HG02571 (cell line): ENCODE measurements at regions not wholly inside any gene's neighbourhood (a gene's known extent, or its start where the extent isn't known, plus 50 kb on each side); places are given as distances from the start of the nearest gene placed in this dataset.
"Not testable (repeated sequence)": the region's sequence is repeated elsewhere in the genome, so short reads cannot be mapped to it uniquely, and the experiment has no call there.

Source experiments
- ATAC-seq: cut with Tn5 transposase; IDR thresholded peaks from one replicate; pipeline ENCODE4 v1.9.1; 2021; ENCODE audit warnings: mild to moderate bottlenecking, moderate library complexity; ENCODE audit not compliant: unreplicated experiment

DNA sequence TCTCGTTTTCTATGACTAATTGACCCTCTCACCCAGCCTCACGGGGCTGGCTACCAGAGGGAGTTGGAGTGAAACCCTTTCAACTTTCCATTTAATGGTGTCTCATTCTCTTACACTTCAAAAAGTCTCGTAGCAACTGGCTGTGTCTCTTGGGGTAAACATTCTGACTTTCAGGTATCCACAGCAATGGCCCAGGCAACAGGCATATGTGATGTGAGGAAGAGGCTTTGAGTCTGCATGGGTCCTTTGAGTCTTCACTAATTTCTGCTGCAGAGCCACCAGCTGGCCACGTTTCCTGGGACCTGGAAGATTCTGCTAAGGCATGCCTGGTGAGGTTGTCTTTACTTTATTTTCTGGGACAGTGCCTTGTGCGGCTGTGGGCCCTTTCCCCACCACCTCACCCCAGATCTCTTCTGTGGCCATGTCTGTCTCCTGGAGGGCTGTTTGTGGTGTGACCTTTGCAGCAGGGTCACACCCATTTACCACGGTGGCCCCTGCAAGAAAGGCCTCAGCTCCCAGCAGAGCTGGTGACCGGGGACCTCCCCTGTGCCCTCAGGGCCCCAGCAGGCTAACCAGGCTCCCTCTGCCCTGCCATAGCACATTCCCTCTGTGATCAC is 112.5 kb upstream of the FRG1 start:
- ATAC-seq = no peak

DNA sequence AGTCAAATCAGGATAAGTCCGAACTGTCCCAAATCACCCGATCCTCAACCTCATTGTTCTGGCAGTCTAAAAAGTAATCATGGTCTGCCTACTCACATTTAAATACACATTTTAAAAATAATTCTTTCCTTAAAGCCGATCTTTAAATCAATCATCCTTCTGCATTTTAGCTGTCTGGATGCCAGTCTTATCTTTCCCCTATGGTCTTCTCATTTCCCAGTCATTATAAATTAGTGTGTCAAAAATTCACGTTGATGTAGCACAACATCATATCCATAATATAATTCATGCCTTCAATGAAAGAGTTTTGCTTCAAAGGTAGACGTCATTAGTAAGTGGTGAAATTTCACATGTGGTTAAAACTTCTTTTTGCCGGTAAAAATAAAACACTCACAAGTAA is 108.1 kb upstream of the FRG1 start:
- no peak for ATAC-seq

DNA sequence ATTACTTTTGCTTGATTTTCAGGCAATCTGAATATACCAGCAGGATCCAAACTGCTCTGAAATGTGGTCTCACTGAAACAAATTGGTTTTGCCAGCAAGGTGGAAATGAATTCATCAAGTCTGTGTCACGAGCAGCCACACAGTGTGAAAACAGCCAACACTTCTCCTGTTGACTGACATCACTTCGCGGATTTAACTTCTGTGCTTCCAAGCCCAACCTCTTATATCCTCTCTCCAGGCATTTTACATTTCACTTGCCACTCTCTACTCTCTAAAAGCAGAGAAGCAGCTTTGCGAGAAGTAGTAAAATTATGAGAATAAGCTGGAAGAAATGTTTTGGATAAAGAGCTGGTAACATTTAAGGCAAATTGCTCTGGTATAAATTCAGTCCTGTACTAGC is 106.1 kb upstream of the FRG1 start:
- no peak for ATAC-seq

DNA sequence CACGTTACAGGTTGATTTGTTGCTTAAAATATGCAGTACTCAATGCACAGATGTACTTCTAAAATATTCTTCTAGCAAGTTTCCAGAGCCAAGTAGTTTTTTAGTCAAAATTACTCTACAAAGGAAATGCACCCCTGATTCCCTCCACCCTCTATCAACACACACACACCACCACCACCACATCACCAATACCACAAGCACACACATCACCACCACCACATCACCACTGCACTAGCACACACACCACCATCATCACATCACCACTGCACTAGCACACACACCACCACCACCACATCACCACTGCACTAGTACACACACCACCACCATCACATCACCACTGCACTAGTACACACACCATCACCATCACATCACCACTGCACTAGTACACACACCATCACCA is 105.2 kb upstream of the FRG1 start:
- ATAC-seq = no peak

DNA sequence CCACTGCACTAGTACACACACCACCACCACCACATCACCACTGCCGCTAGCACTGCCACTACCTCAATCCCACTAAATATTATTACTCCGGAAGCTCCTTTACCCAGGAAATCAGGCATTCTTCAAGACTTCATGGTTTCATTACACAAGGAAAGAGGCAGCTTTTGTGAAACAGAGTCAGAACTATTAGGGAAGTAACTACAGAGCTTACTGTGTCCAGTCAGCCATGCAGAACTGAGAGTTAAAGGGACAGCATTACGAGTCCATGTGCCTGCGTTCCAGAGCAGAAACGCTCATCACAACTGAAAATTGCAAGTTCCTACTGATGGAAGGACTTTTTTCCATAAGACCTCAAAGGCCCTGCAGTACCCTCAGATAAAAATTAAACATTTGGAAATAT is 103.2 kb upstream of the FRG1 start:
- ATAC-seq = no peak

DNA sequence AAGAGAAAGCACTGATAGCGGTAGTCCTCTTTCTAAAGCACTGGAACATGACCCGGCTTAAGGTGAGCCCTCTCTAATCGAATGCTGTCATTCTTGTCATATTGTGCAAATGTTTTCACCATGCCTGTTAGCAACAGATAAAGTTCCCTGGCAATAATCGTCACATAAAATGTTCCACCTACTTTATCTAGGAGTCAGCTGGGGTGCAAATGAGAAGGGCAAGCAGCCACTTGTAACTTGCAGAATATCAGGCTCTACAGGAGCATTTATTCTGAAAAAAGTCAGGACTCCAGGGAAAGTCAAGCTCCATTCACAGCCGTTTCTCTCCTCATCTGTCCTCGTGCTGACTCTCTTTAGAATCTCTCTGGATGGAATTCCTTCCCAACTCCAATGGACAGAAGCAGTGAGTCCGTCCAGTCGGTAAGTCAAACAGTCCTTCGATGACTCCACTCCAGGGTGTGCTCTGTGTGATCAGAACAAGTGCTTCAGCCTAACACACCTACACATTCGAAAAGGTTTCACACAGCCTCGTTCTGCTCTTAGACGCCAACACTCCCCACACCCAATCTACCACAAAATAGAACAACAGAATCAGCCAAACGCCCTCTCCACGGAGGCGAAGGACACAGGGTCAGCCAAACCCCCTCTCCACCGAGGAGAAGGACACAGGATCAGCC is 101.7 kb upstream of the FRG1 start:
- ATAC-seq = no peak

DNA sequence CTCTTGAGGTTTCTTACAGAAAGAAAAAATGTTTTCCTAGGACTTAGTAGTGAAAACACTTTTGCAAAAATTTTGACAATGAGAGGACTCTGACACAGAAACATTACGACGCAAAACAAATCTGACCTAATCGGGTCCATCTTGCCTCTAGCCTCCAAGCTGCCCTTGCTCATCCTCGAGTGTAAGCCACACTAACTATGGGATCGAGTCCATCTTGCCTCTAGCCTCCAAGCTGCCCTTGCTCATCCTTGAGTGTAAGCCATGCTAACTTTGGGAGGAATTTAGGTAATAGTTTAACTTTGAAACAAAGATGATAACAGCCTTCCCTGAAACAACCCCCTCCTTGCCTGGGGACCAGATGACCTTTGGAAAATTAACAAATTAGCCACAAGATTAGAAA is 100.3 kb upstream of the FRG1 start:
- no peak for ATAC-seq

DNA sequence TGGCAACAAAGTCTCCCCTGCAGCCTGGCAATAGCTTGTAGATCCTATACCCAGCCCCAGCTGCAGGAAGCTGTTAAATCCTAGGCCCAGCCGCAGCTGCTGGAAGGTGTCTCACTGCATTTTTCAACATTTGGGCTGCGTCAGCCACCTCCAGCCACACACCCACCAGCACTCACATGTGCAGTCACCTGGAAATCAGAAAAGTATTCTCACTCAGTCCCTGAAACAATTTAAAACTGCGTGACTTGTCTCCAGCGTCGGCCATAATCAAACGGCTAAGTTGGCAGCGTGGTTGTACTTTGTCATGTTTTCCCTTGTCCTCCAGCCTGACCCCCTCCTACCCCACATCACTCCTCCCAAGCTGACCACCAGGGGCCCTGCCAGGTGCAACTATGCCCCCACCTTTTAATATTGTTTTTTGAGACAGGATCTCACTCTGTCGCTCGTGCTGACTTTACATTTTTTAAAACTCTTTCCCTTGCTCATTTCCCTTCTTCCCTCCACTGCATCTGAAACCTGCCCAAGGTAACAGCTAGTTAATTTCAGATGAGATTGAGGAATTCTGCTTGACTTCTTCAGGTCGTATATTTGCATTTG is 97.2 kb upstream of the FRG1 start:
- ATAC-seq = no peak

DNA sequence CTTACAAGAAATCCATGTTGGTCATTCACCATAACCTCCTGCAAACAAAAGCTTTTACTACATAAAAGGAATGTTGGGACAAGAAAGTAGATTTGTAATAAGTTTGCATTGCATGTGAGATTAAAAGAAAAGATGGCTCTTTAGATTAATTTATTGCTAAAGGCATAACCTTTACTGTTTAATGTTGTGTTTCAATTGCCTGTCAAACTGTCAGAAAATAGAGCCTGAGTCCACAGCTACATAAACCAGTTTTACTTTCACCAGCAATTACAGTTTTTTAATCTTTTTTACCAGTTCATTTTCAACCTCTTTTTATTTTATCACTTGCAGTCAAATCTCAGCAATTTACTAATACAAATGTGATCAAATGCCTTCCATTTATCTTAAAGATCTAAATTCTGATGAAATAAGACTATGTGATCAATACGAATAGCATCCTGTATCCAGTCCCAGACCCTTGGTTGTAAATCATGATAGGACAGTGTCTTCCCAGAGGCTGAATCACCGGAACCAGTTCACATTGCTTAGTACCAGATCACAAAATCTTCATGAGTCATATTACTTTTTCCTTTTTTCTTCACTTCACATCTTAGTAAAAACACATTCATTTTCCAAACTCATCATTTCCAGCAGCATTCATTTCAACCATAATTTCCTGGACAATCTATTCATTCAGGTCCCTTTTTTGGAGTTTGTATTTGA is 95.4 kb upstream of the FRG1 start:
- no peak for ATAC-seq

DNA sequence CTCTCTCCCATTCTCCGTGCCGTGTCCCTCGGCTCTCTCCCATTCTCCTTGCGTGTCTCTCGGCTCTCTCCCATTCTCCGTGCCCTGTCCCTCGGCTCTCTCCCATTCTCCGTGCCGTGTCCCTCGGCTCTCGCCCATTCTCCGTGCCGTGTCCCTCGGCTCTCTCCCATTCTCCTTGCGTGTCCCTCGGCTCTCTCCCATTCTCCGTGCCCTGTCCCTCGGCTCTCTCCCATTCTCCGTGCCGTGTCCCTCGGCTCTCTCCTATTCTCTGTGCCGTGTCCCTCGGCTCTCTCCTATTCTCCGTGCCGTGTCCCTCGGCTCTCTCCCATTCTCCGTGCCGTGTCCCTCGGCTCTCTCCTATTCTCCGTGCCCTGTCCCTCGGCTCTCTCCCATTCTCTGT is 94.6 kb upstream of the FRG1 start:
- ATAC-seq = not testable (repeated sequence)

DNA sequence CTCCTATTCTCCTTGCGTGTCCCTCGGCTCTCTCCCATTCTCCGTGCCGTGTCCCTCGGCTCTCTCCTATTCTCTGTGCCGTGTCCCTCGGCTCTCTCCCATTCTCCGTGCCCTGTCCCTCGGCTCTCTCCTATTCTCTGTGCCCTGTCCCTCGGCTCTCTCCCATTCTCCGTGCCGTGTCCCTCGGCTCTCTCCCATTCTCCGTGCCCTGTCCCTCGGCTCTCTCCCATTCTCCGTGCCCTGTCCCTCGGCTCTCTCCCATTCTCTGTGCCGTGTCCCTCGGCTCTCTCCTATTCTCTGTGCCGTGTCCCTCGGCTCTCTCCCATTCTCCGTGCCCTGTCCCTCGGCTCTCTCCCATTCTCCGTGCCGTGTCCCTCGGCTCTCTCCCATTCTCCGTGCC is 94.1 kb upstream of the FRG1 start:
- ATAC-seq = not testable (repeated sequence)

DNA sequence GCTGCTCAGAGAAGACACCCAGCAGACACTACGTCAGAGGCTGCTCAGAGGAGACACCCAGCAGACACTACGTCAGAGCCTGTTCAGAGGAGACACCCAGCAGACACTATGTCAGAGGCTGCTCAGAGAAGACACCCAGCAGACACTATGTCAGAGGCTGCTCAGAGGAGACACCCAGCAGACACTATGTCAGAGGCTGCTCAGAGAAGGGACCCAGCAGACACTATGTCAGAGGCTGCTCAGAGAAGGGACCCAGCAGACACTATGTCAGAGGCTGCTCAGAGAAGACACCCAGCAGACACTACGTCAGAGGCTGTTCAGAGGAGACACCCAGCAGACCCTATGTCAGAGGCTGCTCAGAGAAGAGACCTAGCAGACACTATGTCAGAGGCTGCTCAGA is 92.0 kb upstream of the FRG1 start:
- not testable (repeated sequence) for ATAC-seq

DNA sequence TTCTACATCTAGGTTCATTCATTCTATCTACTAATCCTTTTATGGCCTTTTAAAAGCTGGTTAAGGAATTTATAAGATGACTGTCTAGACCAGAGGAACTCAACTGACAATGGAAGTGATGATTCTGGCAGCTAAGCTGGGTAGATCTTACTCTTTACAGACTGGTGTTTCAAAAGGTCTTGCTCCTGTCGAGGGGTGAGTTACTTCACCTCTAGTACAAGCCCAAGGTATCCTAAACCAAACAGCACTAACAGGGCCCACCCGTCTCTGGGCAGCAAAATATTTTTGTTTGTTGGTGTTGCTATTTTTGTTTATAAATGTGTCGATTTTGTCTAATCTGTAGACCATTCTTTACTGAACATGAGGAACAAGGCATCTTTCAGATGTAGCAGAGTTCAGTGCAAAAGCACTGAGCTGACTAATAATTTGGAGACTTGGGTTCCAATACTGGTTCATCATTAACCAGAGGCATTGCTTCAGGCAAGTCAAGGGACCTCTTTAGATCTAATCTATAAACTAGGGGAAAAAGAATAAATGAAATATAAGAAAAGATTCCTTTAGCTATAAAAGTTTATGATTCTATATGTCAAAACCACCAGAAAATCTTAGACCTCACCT is 90.3 kb upstream of the FRG1 start:
- no peak for ATAC-seq

DNA sequence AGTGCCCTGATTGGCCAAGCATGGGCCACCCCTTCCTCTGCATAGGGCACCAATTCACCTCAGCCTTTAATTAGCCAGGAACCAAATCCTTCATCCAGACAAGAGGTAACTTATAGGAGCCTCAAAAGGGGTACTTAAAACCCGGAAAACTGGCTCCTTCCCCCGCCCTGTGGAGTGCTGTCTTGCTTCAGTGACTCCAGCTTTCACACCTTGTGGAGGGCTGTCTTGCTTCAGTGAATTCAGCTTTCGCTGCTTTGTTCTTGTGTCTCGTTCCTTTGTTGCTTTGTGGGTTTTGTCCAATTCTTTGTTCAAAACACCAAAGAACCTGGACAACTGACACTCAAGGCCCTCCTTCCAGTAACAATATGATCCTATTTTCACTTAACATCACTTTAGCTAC is 82.2 kb upstream of the FRG1 start:
- no peak for ATAC-seq

DNA sequence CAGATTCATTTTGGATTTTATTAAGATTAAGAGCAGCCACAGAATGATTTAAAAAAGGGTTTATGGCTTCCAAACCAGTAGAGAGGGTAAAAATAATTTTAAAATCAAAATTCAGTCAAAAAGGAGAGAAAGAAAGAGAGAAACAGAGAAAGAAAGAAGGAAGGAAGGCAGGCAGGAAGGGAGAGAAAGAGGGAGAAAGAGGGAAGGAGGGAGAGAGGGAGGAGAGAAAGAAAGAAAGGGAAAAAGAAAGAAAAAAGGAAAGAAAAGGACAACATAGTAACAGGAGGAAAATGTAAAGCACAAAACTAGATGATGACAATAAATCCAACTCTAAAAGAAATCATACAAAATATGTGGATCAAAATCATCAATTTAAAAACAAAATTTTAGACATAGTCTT is 79.6 kb upstream of the FRG1 start:
- no peak for ATAC-seq

DNA sequence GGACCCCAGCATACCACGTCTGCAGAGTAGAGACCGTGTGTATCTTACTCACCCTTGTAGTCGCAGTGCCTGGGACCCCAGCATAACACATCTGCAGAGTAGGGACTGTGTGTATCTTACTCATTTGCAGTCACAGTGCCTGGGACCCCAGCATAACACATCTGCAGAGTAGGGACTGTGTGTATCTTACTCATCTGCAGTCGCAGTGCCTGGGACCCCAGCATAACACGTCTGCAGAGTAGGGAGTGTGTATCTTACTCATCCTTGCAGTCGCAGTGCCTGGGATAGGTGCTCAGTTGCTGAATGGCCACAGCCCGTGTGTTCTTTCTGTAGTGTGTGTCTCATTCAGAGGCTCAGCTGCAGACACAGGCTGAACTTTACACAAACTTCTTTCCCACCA is 71.4 kb upstream of the FRG1 start:
- no peak for ATAC-seq

DNA sequence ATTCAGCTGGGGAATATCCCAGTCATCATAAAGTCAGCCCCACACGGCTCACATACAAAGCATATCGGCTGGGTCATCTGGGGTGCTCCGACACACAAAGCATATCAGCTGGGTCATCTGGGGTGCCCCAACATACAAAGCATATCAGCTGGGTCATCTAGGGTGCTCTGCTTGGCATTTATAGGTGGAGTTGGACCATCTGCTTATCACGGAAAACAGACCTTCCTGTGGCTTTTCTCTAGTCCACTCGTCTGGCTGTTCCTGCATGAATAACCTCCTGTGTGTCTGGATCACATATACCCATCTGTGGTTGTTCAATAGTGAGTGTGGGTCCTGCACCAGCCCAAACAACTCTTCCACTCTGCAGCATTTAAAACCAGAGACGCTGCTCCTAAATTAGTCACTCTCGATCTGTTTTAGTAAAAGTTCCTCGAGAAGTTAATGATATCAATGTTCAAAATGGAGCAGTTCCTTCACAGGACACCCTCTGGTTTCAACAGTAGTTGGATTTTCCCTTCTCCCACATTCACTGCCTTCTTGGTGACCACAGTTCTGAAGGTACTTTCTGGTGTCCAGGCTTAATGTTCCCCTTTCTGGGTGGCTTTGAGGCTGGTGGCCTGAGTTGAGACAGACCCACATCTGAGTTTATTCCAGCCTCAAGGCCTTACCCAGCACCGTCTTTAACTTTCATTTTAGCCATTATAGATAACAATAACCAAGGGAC is 70.0 kb upstream of the FRG1 start:
- no peak for ATAC-seq

DNA sequence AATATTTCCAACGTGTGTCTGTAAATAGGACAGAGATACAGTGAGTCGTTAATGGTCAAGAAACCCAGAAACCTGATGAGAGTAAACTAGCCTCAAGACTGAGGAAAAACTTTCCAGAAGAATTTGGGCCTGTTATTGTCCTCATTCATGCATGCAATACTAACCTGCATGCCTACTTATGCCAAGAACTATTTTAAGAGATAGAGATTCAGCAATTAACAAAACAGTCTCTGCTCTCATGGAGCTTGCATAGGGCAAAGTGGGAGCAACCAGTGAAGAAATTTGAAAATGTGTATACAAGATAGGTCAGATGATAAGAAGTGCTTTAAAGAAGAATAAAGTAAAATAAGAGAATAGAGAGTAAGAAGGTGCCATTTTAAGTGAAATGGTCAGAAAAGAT is 66.1 kb upstream of the FRG1 start:
- no peak for ATAC-seq

DNA sequence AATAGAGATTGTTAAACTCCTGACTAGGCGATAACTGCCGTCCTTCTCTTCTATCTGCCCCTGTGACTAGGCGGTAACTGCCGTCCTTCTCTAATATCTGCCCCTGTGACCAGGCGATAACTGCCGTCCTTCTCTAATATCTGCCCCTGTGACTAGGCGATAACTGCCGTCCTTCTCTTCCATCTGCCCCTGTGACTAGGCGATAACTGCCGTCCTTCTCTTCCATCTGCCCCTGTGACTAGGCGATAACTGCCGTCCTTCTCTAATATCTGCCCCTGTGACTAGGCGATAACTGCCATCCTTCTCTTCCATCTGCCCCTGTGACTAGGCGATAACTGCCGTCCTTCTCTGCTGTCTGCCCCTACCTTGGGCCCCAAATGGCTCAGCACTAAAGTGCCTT is 59.5 kb upstream of the FRG1 start:
- ATAC-seq = not testable (repeated sequence)

DNA sequence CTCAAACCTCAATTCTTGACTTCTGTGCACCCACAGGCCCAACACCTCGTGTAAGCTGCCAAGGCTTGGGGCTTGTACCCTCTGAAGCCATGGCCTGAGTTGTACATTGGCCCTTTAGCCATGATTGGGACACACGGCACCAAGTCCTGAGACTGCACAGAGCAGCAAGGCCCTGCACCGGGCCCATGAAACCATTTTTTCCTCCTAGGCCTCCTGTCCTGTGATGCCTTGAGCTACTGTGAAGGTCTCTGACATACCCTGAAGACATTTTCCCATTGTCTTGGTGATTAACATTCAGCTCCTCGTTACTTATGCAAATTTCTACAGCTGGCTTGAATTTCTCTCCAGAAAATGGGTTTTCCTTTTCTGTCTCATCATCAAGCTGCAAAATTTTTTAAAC is 52.3 kb upstream of the FRG1 start:
- ATAC-seq = not testable (repeated sequence)
